GM04503 (cell line): ENCODE measurements at regions not wholly inside any gene's neighbourhood (a gene's known extent, or its start where the extent isn't known, plus 50 kb on each side); places are given as distances from the start of the nearest gene placed in this dataset.

ENCODE experiments used
- DNase-seq: peaks from one replicate; pipeline ENCODE4 v3.0.0-alpha.2; 2012; ENCODE audit warnings: low read depth

- DNase-seq: no peak
Observed at GRCh38 chr2:146125551-146125950, 1605.6 kb upstream of the ZEB2 start.

- peak; percentile 17 for DNase-seq
Observed at GRCh38 chr2:146124741-146125140, 1604.8 kb upstream of the ZEB2 start.

GRCh38 chr2:146123714-146124113, 1603.8 kb upstream of the ZEB2 start:
- DNase-seq: no peak

GRCh38 chr2:146123256-146123655, 1603.3 kb upstream of the ZEB2 start:
- DNase-seq: no peak

- no peak for DNase-seq
Observed at GRCh38 chr2:146119586-146119985, 1599.7 kb upstream of the ZEB2 start.

- DNase-seq: no peak
Observed at GRCh38 chr2:146108993-146109392, 1589.1 kb upstream of the ZEB2 start.

- no peak for DNase-seq
Observed at GRCh38 chr2:146094185-146094584, 1574.3 kb upstream of the ZEB2 start.

- DNase-seq: no peak
Observed at GRCh38 chr2:146081459-146081858, 1561.5 kb upstream of the ZEB2 start.

GRCh38 chr2:146080925-146081324, 1561.0 kb upstream of the ZEB2 start:
- no peak for DNase-seq

- DNase-seq: no peak
Observed at GRCh38 chr2:146079216-146079615, 1559.3 kb upstream of the ZEB2 start.

GRCh38 chr2:146077156-146077555, 1557.2 kb upstream of the ZEB2 start:
- DNase-seq: no peak

GRCh38 chr2:146068051-146068450, 1548.1 kb upstream of the ZEB2 start:
- no peak for DNase-seq

- DNase-seq: no peak
Observed at GRCh38 chr2:146048141-146048540, 1528.2 kb upstream of the ZEB2 start.

GRCh38 chr2:146041274-146041910, 1521.5 kb upstream of the ZEB2 start:
- no peak for DNase-seq

GRCh38 chr2:146040051-146040450, 1520.1 kb upstream of the ZEB2 start:
- DNase-seq: no peak

- no peak for DNase-seq
Observed at GRCh38 chr2:146038014-146038413, 1518.1 kb upstream of the ZEB2 start.

GRCh38 chr2:146037334-146037870, 1517.5 kb upstream of the ZEB2 start:
- DNase-seq: no peak

- no peak for DNase-seq
Observed at GRCh38 chr2:146031158-146031557, 1511.2 kb upstream of the ZEB2 start.

GRCh38 chr2:146027156-146027555, 1507.2 kb upstream of the ZEB2 start:
- DNase-seq: no peak

GRCh38 chr2:146025519-146025918, 1505.6 kb upstream of the ZEB2 start:
- no peak for DNase-seq

GRCh38 chr2:146024212-146024743, 1504.4 kb upstream of the ZEB2 start:
- no peak for DNase-seq

- no peak for DNase-seq
Observed at GRCh38 chr2:146004462-146004861, 1484.5 kb upstream of the ZEB2 start.

- no peak for DNase-seq
Observed at GRCh38 chr2:146003337-146003736, 1483.4 kb upstream of the ZEB2 start.

- DNase-seq: no peak
Observed at GRCh38 chr2:145994910-145995309, 1475.0 kb upstream of the ZEB2 start.
